NCI-H146 (cell line): ENCODE measurements at regions not wholly inside any gene's neighbourhood (a gene's known extent, or its start where the extent isn't known, plus 50 kb on each side); places are given as distances from the start of the nearest gene placed in this dataset.
"Not testable (repeated sequence)": the region's sequence is repeated elsewhere in the genome, so short reads cannot be mapped to it uniquely, and the experiment has no call there.

Source experiments
- DNase-seq: peaks from one replicate; lab custom pipeline; 2025; lab: John Stamatoyannopoulos, UW

DNA sequence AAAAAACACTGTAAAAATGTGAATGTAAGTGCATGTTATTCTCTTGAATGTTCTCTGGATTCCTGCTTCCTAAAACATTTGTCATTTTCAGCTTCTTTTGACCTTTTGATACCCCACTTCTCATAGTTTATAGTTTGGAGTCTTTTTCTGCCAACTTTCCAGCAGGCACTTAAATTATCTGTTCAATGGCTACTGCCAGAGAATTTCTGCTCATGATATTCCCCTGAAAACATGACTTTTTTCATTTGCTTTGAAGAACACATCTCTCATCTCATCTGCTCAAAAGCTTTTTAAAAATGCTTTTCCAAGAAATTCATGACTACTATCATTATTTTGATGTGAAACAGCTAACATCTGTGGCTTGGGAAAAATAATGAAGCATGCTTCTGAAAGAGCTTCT lies 269.7 kb upstream of the PCDH7 start:
- no peak for DNase-seq

DNA sequence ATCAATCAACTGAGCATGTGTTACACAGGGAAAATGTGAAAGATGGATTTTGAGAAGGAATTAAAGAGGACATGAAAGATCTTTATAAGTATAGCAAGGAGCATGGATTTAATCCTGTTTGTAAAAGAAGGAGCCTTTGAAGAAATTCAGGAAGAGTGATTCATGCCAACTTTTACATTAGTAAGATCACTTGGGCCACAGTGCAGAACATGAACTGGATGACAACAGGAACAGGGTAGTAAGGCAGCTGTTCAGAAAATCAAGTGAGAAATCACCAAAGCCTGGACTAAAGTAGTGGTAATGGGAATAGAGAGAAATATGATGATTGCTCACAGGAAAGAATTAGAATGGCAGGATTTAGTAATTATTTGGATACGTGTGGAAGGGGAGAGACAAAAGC lies 265.7 kb upstream of the PCDH7 start:
- DNase-seq = no peak

DNA sequence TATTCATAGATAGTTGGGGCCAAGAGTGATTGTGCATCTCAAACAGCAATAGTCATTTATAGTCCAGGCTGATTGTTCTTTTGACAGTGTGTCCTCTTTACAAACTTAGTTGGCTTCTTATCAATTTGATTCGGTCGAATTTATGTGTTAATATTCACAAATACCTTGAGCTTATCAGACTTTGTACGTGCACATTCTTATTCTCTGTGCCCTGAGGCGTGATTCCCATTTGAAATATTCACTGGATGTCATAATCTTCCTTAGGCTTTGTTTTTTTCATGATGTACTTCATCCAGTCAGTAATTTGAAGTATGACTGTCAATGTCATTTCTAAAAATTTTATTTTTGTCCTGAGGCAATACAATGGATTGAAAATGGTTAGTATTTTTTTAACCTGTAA lies 263.5 kb upstream of the PCDH7 start:
- DNase-seq = no peak

DNA sequence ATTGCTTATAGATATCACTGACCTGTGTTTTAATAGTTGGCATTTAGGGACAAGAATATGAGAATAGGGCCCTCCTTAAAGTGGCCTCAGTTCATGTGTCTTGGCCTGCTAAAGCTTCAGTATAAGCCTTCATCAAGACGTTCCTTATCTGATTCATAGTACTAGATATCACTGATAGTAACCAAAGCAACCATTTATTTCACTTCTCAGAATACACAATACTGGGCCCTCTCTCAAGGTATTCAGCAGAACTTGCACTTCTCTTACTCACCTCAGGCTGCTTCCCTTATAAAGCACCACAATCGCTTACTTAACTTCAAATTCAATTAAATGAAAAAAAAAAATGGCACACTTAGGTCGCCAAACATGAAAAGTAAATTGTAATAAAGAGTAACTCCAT lies 259.4 kb upstream of the PCDH7 start:
- no peak for DNase-seq

DNA sequence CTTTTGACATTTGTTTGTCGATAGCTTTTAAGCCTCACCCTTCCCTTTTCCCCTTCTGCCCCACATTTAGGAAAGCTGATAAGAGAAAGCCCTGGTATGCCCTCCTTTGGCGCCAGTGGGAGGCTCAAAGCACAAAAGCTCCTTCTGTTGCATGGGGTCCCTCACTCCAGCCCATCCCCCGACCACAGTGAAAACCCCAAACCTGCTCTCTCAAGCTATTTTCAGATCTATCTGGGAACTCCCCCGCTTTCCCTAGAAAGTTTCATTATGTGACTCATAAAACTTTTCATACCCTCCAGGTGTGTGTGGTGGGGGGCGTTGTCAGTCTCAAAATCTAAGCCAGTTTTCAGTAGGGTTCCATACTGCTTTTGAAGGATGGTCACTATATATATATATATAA lies 259.0 kb upstream of the PCDH7 start:
- DNase-seq = no peak

DNA sequence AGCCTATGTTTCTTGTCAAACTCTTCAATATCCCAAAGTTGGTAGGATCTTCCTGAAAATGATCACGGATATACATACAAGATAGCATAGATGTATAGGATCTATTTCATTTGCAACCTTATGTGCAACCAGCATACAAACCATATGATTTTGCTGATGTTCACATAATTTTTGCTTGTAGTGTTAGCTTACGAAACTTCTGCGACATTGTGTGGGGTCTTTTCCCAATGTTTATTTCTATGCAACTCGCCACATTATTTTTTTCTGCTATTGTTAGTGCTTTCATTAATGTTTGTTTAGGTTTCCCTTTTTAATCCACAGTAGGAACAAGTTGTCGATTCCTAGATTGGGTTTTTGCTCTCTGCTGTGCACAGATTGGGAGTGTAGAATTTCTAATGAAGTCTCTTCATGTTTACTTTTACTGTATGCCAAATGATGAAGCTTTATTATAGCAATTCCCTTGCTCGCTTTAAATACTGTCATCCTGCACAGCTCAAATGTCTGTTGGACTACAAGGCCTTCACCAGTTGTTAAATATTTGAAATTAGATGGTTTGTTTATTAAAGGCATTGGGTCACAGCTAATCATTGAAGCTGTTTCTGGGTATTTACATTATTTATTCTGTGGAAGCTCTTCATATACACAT lies 257.6 kb upstream of the PCDH7 start:
- no peak for DNase-seq

DNA sequence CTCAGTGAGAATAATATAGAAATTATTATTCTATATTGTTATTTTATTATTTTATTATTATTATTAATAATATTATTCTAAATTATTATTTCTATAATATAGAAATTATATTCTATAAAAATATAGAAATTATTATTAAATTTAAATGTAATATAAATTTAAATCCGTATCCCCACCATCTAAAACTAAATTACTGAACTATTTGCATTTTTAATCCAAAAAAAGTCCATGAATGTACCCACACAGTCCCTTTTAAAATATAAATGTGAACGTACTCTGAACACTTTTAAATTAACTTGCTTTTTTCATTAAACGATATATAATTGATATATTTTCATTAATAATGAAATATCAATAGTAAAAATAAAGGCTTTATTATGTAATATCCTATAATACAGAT lies 248.3 kb upstream of the PCDH7 start:
- no peak for DNase-seq

DNA sequence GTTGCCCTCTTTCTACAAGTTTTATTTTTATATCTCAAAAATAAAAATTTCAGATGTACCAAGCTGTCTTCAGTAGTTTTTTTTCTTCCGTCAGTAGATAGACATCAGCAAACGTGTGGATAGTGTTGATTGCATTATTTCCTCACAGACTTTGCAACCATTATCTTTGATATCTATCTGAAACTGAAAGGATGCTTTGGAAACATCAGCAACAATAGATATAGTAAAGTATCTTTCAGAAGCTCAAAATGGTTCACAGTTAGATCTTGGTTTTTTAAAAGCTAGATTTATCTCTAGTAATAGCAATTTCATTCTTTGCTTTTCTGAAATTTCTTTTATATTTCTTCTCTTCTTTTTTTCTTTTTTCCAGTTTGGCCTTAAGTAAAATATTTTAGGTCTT lies 246.9 kb upstream of the PCDH7 start:
- DNase-seq = no peak

DNA sequence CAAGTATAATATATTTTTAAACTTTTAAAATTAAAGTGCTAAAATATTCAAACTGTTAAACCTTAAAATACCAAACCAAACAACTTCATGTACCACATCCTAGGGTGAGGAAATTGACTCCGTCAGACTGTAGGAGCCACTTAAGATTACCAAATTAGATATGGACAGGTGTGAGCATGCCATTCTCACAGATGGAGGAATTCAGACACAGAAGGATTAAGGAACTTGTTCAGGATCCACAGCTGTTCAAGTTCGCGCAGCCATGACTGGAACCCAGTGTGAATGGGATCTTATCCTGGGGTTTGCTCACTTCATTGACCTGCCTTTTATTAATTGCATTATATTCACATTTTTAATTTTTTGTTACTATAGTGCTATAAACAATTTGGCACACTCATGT lies 224.9 kb upstream of the PCDH7 start:
- no peak for DNase-seq

DNA sequence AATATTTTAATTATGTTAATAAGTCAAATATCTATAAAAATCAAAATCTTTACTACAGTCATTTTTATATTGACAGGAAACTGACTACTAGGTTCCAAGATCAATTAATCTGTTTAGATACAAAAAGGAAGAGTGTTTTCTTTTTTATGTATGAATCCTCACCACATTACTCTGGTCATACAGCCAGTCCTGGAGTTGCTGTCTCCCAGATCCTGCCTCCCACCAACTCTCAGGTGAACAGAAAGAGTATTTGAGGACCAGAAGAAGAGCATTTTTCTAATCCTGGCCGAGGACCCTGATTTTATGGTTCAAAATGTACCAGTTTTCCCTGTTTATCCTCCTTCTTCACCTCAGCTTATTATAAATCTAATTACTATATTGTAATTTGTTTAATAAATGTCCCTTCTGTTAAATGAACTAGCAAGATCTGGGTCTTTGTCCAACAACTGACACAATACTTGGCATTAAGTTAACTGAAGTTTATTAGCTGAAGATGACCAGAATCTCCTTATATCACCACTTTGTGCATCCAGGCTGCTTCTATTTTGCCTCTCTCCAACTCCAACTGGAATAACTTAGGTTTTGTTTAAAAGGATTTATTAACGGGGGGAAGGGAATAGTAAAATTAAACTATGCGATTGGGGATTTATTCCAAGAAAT lies 224.4 kb upstream of the PCDH7 start:
- DNase-seq = no peak

DNA sequence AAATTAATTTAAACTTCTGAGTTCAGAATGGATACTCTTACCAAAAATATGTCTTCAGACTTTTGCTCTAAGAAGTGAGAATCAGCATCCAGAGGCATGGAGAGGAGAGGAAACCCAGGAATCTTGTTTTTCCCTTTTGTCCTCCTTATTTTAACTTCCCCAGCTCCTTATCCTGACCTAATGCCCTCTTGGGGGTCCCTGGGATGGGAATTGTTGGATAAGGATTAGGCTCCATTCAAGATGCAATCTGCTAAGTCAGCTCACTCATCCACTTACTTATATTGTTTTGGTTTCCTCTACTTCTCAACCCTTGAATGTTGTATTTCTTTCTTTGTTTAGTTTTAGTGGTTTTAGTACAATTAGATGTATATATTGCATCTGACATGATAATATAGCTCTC lies 208.4 kb upstream of the PCDH7 start:
- DNase-seq = no peak

DNA sequence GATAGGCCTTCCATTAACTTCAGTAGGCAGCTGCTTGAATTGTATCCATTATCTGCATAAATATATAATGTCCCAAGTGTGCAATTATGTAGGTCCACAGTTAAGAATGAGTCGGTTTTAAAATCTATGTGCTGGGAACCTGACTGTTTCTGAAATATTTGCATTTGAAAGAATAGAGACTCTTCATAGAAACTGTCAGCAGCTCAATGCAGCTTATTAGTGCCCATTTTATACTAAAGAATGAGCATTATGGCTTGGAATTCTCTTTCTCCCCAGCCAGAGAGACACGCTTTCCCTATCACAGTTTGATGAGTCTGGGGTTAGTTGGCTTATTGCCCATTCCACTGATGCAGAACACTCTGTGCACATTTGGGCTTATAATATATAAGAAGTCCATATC lies 202.0 kb upstream of the PCDH7 start:
- DNase-seq = peak; percentile 12

DNA sequence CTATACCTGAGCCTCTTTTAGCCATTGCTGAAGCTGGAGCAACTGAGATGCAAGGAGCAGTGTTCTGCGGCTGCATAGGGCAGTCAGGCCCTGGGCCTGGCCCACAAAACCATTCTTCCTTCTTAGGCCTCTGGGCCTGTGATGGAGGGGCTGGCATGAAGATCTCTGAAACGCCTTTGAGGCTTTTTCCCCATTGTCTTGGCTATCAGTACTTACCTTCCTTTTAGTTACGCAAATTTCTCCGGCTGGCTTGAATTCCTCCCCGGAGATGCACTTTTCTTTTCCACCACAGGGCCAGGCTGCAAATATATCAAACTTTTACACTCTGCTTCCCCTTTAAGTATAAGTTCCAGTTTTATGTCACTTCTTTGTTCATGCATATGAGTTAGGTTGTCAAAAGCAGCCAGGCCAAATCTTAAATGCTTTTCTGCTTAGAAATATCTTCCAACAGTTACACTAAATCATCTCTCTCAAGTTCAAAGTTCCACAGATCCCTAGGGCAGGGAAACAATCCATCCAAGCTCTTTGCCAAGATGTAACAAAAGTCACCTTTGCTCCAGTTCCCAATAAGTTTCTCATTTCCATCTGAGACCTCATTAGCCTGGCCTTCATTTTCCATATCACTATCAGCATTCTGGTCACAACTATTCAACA lies 194.4 kb upstream of the PCDH7 start:
- no peak for DNase-seq

DNA sequence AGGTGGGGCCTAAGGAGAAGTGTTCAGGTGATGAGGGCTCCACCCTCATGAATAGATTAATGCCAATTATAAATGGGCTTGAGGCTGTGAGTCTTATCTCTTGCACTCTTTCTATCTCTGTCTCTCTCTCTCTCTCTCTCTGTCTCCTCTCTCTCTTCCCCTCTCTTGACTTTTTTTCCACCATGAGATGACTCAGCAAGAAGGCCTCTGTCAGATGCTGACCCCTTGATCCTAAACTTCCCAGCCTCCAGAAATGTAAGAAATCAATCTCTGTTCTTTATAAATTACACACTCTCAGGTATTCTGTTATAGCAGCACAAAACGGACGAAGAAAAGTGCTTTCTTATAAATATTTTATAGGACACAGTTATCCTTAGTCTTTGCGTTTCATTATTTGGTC lies 184.9 kb upstream of the PCDH7 start:
- DNase-seq = no peak

DNA sequence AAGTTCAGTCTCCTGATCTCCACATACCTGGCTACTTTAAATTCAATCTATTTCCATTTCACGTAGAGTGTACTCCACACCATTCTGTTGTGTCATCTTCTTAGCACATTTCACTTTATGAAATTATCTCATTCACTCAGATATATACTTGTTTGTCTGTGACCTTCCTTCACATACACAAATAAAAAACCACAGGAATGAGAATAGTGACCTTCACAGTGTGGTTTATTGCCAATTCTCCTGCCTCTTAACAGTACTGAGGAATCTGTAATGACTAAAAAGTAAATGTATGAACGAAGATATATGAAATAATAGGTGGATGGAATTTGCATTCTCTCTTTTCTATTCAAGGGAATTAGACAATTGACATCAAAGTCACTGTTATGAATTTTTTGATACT lies 183.9 kb upstream of the PCDH7 start:
- no peak for DNase-seq

DNA sequence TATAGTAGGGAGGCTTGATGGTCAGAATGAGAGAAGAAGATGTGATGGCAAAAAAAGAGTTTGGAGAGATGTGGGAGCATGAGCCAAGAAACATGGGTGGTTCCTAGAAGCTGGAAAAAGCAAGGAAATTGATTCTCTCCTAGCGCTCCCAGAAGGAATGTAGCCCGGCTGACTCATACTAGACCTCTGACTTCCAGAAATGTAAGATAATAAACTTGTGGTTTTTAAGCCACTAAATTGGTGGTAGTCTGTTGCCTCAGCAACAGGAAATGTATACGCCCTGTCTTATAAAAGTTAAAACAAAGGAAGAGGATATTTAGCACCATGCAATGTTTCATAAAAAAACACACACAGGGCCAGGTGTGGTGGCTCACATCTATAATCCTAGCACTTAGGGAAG lies 182.7 kb upstream of the PCDH7 start:
- no peak for DNase-seq

DNA sequence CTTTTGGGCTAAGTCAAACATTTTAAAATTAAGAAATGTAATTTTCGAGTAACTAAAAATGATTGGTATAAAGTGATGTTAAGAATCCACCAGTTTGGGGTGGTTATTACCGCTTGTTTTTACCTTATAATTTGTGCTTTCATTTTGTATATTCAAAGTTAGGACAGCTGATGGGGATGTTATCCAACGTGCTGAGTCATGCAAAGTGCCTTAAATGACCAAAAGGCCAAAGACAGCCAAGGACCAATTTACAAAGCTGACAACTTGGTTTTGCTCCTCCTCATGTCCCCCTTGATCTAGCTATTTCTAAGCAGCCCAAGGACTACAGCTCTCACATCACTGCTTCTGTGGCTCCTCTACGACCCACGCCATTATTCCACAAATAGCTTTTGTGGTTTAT lies 181.4 kb upstream of the PCDH7 start:
- DNase-seq = no peak

DNA sequence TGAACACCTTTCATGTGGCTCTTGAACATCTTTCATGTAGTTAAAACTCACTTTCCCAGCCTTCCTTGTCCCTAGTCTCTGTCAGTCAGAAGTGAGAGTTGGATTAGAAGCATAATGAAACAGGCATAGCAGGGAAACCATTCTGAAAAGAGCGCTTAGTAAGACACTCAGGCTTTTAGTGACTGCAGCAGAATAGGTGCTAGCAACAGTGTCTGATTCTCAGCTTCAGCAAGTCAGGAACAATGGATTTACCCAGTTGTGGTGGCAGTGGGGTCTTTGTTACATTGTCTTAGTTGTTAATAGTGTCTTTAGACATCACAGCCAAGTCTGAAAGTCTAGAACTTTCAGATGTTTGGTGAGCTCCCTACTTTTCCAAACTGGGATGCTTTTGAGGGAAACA lies 177.1 kb upstream of the PCDH7 start:
- no peak for DNase-seq

DNA sequence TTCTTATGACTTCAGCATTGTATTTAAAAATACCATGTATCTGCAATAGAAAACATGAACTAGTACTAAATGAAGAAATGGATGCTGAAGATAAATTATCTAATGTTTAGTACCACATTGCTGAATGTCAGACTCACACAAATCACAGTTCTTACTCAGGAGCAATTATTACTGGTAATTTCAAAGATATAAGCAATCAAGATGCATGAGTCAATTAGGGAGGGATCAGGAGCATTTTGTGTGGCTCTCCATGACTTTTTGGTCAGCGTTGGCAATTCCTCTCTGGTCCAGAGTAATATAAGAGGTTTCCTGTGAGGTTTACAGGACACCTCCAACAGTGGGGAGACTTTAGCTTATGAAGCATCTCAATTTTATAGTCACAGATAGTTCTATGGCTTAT lies 167.0 kb upstream of the PCDH7 start:
- no peak for DNase-seq

DNA sequence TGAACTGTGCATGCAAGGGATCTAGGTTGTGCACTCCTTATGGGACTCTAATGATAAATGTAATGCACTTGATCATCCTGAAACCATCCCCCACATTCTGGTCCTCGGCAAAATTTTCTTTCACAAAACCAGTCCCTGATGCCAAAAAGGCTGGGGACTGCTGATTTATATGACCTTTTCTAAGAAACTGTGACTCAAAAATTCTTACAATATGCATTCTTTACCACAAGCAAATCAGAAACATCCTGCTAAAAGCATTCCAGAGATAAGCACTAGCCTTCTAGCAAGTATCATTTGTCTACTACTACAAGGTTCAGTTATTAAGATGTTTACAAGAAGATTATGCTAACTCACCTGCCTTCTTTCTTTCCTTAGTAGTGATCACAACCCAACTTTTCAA lies 166.5 kb upstream of the PCDH7 start:
- no peak for DNase-seq

DNA sequence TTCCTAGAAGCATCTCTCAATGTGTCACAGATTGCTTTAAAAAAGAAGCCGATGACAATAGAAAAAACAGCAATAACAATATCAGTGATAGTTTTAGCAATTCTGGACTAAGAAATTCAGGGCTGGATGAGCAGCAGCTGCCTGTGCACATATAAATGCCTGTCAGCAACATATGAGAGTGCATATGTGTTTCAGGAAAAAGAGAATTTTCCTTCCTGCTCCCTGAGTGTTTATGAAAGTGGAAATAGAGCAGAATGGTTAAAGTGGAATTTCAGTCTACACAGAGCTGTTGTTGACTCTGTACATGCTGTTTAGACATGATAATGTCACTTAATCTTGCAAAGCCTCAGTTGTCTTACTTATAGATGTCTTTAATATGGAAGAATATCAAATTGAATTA lies 164.4 kb upstream of the PCDH7 start:
- DNase-seq = no peak

DNA sequence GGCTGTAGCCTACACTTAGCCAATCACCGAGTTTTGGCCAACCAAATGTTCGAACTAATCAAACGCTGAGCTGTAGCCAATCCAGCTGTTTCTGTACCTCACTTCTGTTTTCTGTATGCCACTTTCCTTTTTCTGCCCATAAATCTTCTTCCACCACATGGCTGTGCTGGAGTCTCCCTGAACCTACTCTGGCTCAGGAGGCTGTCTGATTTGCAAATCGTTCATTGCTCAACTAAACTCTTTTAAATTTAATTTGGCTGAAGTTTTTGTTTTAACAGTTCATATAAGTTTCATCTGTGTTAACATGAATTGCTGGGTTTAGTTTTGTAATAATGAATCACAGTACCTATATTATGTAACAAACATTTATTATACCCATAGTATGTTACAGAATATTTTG lies 160.7 kb upstream of the PCDH7 start:
- no peak for DNase-seq

DNA sequence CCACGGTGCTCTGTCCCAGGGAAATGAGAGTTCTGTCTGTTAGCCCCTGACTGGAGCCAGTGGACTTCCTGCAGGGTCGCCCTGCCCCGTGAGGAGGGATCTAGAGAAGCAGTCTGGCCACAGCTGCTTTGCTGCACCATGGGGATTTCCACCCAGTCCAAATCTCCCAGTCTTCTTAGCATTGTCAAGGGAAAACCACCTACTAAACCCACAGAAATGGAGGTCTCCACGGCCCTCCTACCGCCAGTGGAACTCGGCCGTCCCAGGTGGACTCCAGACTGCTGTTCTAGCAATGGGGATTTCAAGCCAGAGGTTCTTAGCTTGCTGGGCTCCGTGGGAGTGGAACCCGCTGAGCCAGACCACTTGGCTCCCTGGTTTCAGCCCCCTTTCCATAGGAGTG lies 133.3 kb upstream of the PCDH7 start:
- DNase-seq = no peak

DNA sequence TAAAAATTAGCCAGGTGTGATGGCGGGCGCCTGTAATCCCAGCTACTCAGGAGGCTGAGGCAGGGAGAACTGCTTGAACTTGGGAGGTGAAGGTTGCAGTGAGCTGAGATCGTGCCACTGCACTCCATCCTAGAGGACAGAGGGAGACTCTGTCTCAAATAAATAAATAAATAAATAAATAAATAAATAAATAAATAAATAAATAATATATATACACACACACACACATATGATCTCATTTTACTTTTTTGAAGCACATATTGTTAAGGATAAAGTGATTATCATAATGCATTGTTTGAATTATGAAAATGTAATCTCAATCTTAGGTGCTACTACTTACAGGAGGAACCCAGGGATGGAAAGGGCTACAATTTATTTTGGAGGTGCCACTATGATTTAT lies 130.5 kb upstream of the PCDH7 start:
- DNase-seq = not testable (repeated sequence)
